Fibroblast of villous mesenchyme (primary cell): ENCODE measurements at regions not wholly inside any gene's neighbourhood (a gene's known extent, or its start where the extent isn't known, plus 50 kb on each side); places are given as distances from the start of the nearest gene placed in this dataset.

Experiments
- DNase-seq: peaks from one replicate; pipeline ENCODE4 v3.0.0-alpha.2; 2010; ENCODE audit warnings: low read depth
- H3K4me3 ChIP-seq: 2 replicates; pipeline ENCODE4 v1.5.1; 2011; ENCODE audit warnings: low read depth, mild to moderate bottlenecking, low read length
- TF ChIP-seq, protein P1 (sequence below): IDR thresholded peaks from 2 replicates; pipeline ENCODE4 v1.5.1; 2012; ENCODE audit warnings: low read depth, mild to moderate bottlenecking, low read length; ENCODE audit not compliant: insufficient read depth

DNA sequence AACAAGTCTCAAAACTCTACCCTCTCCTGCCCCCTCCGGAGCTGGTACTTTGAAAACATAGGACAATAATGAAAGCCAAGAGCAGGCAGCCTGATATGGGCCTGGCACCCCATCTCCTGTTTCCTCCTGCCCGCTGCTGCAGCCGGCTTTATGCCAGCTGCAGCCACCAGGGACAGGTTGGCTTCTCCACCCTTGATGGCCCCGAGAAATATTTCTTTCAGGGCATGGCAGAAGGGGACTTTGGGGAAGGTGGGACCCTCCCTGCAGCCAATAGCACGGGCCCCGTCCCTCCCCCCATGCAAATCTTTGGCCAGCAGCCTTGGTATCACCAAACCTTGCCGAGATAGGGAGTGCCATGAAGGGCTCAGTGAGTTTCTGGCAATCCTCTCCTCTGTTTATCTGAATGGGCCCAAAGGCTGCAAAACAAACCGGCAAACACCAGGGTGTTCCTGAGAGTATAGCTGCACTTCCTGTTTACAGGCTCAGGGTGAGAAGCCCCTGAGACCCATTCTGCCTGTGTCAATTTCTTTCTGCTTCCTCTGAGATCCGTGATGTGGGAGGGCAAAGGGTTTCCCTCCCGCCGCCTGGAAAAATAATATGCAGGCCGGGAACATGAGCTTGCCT lies 73.4 kb upstream of the BOD1 start:
- no peak overlapping the region for H3K4me3 ChIP-seq
- DNase-seq: no peak
- TF ChIP-seq, protein P1, sequence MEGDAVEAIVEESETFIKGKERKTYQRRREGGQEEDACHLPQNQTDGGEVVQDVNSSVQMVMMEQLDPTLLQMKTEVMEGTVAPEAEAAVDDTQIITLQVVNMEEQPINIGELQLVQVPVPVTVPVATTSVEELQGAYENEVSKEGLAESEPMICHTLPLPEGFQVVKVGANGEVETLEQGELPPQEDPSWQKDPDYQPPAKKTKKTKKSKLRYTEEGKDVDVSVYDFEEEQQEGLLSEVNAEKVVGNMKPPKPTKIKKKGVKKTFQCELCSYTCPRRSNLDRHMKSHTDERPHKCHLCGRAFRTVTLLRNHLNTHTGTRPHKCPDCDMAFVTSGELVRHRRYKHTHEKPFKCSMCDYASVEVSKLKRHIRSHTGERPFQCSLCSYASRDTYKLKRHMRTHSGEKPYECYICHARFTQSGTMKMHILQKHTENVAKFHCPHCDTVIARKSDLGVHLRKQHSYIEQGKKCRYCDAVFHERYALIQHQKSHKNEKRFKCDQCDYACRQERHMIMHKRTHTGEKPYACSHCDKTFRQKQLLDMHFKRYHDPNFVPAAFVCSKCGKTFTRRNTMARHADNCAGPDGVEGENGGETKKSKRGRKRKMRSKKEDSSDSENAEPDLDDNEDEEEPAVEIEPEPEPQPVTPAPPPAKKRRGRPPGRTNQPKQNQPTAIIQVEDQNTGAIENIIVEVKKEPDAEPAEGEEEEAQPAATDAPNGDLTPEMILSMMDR: no peak

- no peak for DNase-seq
- TF ChIP-seq, protein P1: no peak
- no peak overlapping the region for H3K4me3 ChIP-seq
Measured at GRCh38 chr5:173691931-173692330, 75.5 kb upstream of the BOD1 start.

DNA sequence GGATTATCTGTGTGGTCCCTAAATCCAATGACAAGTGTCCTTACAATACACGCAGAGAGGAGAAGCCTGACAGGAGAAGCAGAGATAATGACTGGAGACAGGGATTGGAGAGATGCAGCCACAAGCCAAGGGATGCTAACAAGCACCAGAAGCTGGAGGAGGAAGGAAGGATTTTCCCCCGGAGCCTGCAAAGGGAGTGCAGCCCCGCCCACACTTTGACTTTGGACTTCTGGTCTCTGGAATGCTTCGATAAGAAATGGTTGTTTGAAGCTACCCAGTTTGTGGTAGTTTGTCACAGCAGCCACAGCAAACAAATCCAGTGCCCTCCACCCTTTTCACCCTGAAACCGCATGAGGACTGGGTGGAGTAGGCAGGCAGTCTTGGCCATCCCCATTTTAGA lies 77.2 kb upstream of the BOD1 start:
- H3K4me3 ChIP-seq: no peak overlapping the region
- DNase-seq: no peak
- TF ChIP-seq, protein P1: no peak

DNA sequence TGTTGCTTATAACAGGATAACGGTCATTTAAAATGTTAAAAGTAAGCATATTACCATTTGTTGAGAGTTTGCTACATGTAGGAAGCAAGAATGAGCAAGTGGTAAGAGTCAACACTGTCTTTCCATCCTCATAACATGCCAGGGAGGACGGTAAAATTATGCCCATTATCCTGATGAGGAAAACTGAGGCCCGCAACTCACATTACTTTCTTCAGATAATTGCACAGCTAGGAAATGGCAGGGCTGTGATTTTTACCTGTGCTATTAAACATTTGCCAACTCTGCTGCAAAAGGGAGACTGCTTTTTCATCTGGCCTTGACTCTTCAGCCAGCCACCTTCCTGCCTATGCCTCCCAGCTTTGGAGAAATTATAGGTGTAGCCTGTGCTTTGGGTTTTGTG lies 79.8 kb upstream of the BOD1 start:
- TF ChIP-seq, protein P1: no peak
- DNase-seq: no peak

GRCh38 chr5:173697931-173698579 lies 81.6 kb upstream of the BOD1 start:
- no peak overlapping the region for H3K4me3 ChIP-seq
- DNase-seq: no peak
- TF ChIP-seq, protein P1: no peak

More for the DNA sequence above, 79.8 kb upstream of the BOD1 start:
- no peak overlapping the region for H3K4me3 ChIP-seq

DNA sequence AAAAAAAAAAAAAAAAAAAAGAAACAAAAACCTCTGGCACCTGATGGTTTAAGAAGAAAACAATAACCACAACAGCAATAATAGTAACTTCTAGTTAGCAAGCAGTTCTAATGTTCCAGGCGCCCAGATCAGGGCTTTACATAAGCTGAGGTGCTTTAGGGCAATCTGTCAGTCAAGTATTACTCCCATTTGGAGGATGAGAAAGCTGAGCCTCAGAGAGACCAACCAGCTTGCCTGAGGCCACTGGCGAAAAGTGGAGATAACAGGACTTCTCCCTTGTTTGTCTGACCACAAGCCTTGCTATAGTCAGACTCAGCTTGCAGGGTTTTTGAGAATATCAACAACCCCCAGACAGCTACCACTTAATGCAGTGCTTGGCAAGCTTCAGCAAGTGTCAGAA lies 83.5 kb upstream of the BOD1 start:
- H3K4me3 ChIP-seq: no peak overlapping the region
- DNase-seq: no peak
- TF ChIP-seq, protein P1: no peak
